ENCODE measurements at regions not wholly inside any gene's neighbourhood (a gene's known extent, or its start where the extent isn't known, plus 50 kb on each side); places are given as distances from the start of the nearest gene placed in this dataset.

DNA sequence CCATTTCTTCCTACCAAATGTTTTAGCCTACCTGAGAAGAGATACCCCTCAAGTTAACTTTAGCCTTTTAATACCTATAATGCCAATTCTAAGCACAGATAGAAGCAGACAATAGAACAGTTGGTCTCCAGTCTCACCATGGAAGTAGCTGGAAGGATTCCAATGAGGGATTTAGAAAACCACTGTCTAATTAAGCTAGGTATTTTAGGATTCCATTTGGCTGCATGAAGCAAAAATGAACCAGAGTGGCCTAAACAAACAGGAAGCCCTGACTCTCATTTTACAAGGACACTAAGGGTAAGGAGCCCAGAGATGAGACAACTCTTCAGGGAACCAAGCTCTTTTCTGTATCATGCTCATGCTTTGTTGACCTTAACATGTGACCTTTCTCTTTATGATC is 199.2 kb downstream of the ALDH8A1 start:
- no TSS peak for BruUV-seq (replicated peaks)
- Histone ChIP-seq H2AFZ (ENCODE audit: low read depth, low read length) (peak overlapping the region; percentile 19; the same call in 1 of the 2 replicates), H3K9me1 (ENCODE audit: control insufficient read depth, insufficient read depth, low read length) (no peaks in the 10 kb centered on the region), H3K4me3 (no peak overlapping the region), H3K4me1 (replicated peaks in 1 of 2; ENCODE audit: control insufficient read depth in 2 of 2, insufficient read depth in 2 of 2, low read length in 2 of 2) (no peaks in the 10 kb centered on the region; a peak in 1 of 5 replicates), H3K79me2 (ENCODE audit: control insufficient read depth, insufficient read depth, low read length) (no peaks in the 10 kb centered on the region), H3K4me2 (ENCODE audit: insufficient read depth, low read length) (no peak overlapping the region; the same call in 1 of the 2 replicates), H4K20me1 (replicated peaks; ENCODE audit: control insufficient read depth, insufficient read depth, low read length) (no peaks in the 10 kb centered on the region; the same call in 1 of the 2 replicates), H3K9me3 (replicated peaks; ENCODE audit: control insufficient read depth, insufficient read depth, low read depth, low read length) (no peaks in the 10 kb centered on the region), H3K36me3 (ENCODE audit: control insufficient read depth, insufficient read depth, low read length) (no peaks in the 10 kb centered on the region), H3K27me3 (ENCODE audit: control insufficient read depth in 2 of 2, insufficient read depth in 2 of 2, low read length in 2 of 2) (peaks cover 3 to 15% of the 10 kb centered on the region in 2 experiments; a peak in 2 of 5 replicates), H3K27ac (ENCODE audit: extremely low read depth, low read depth, low read length) (no peak overlapping the region), H3K9ac (ENCODE audit: insufficient read depth in 1 of 2, low read depth in 2 of 2, low read length in 2 of 2) (no peak overlapping the region)
- FAIRE-seq (no peak), DNase-seq (ENCODE audit: extremely low read depth in 1 of 4, low spot score in 3 of 4) (no peak), ATAC-seq (no peak)
- TF ChIP-seq RB1 (IDR thresholded peaks at IDR 0.05; ENCODE audit: low read depth) (no peak), NUFIP1 (IDR thresholded peaks at IDR 0.05; ENCODE audit: partially characterized antibody) (no peak), ZNF12 (CRISPR knock-in tag; IDR thresholded peaks at IDR 0.05) (no peak), ZZZ3 (IDR thresholded peaks at IDR 0.05) (no peak), SMARCA5 (IDR thresholded peaks at IDR 0.05) (no peak)
- TF ChIP-seq, protein P1, sequence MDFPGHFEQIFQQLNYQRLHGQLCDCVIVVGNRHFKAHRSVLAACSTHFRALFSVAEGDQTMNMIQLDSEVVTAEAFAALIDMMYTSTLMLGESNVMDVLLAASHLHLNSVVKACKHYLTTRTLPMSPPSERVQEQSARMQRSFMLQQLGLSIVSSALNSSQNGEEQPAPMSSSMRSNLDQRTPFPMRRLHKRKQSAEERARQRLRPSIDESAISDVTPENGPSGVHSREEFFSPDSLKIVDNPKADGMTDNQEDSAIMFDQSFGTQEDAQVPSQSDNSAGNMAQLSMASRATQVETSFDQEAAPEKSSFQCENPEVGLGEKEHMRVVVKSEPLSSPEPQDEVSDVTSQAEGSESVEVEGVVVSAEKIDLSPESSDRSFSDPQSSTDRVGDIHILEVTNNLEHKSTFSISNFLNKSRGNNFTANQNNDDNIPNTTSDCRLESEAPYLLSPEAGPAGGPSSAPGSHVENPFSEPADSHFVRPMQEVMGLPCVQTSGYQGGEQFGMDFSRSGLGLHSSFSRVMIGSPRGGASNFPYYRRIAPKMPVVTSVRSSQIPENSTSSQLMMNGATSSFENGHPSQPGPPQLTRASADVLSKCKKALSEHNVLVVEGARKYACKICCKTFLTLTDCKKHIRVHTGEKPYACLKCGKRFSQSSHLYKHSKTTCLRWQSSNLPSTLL (IDR thresholded peaks at IDR 0.05): no peak
- TF ChIP-seq, protein P2, sequence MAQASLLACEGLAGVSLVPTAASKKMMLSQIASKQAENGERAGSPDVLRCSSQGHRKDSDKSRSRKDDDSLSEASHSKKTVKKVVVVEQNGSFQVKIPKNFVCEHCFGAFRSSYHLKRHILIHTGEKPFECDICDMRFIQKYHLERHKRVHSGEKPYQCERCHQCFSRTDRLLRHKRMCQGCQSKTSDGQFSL (CRISPR knock-in tag; IDR thresholded peaks at IDR 0.05): no peak
- TF ChIP-seq, protein P2 (tag; IDR thresholded peaks at IDR 0.05): no peak
- POLR2A ChIA-PET: interaction anchor here (0.9 kb wide), 1 partner anchor 23 kb away, joined by 3 read pairs; no protein-coding TSS in a partner anchor
- intact Hi-C loops (cut with micrococcal nuclease) (no loop called here), in situ Hi-C loops (cut with MboI) (no loop called here)
- CTCF ChIA-PET (ENCODE audit: low intra/inter-chr PET ratio): no interaction called here
